Endothelial cell of umbilical vein (primary cell): ENCODE measurements at regions not wholly inside any gene's neighbourhood (a gene's known extent, or its start where the extent isn't known, plus 50 kb on each side); places are given as distances from the start of the nearest gene placed in this dataset.

ENCODE experiments used
- CTCF ChIP-seq, 2 donors: IDR thresholded peaks; 1 replicate in 1 of 2; 2 replicates in 1 of 2; pipeline ENCODE4 v1.5.1; 2011; ENCODE audit warnings: low read length in 2 of 2, mild to moderate bottlenecking in 2 of 2, moderate library complexity in 2 of 2, control low read depth in 1 of 2, inconsistent platforms in 1 of 2, low read depth in 1 of 2; ENCODE audit not compliant: insufficient read depth in 1 of 2; ENCODE audit errors: extremely low read depth in 1 of 2
- EZH2 ChIP-seq: IDR thresholded peaks from 2 replicates; pipeline ENCODE4 v1.6.1; 2012; ENCODE audit warnings: borderline replicate concordance, low read depth, mild to moderate bottlenecking, moderate library complexity, low read length, inconsistent platforms; ENCODE audit not compliant: severe bottlenecking
- FOS ChIP-seq: IDR thresholded peaks from 2 replicates; pipeline ENCODE4 v1.6.1; 2011; ENCODE audit warnings: mild to moderate bottlenecking, low read length, moderate library complexity, borderline replicate concordance; ENCODE audit not compliant: insufficient read depth
- GATA2 ChIP-seq: IDR thresholded peaks from 2 replicates; pipeline ENCODE4 v1.7.0; 2011; ENCODE audit warnings: low read depth, mild to moderate bottlenecking, moderate library complexity, mixed read lengths, low read length; ENCODE audit not compliant: insufficient read length, insufficient read depth
- JUN ChIP-seq: IDR thresholded peaks from 2 replicates; pipeline ENCODE4 v1.6.1; 2011; ENCODE audit warnings: borderline replicate concordance, low read depth; ENCODE audit not compliant: insufficient read length, insufficient read depth
- MYC ChIP-seq: IDR thresholded peaks from one replicate; pipeline ENCODE4 v1.6.1; 2011; ENCODE audit warnings: mild to moderate bottlenecking, low read depth, low read length
- POLR2A ChIP-seq: IDR thresholded peaks from 2 replicates; pipeline ENCODE4 v1.6.1; 2012; ENCODE audit warnings: low read depth, mild to moderate bottlenecking, control low read depth, low read length
- POLR2AphosphoS5 ChIP-seq: IDR thresholded peaks from 2 replicates; pipeline ENCODE4 v1.6.1; 2012; ENCODE audit warnings: low read depth, mild to moderate bottlenecking, control low read depth, low read length, moderate library complexity; ENCODE audit not compliant: insufficient read depth
- TF ChIP-seq, protein P1 (sequence below): IDR thresholded peaks from 2 replicates; pipeline ENCODE4 v1.6.1; 2011; ENCODE audit not compliant: insufficient read depth, insufficient read length

DNA sequence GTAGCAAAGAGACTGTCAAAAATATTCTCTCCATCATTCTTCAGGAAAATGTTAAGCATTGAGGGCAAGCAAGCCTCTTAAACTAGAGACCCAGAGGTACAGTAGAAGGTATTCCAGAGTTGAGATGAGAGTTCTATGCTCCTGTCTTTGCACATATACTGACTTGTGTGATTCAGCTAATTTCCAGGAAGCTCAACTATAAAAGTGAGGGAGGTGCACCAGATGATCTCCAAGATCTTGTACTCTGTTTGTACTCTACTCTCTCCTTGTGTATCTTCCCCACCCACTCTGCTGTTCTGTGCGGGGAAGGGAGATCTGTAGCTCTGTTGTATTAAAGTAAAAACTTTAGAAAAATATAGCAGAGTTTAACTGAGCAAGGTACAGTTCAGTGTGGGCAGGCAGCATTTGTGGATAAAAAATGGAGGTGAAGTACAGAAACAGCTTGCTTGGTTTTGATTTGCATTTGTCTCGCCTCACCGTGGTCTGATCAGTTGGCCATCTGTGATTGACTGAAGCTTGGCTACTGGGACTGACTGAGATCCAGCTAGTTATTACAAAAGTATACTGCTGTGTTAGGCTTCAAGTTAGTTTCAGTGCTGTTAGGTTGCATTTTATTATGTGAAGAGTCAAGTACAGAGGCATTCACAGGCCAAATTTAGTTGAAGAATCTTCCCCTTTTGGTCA is 463.1 kb upstream of the GOLIM4 start:
- TF ChIP-seq CTCF (IDR thresholded peaks at IDR 0.05; ENCODE audit: extremely low read depth in 1 of 2, insufficient read depth in 1 of 2, low read depth in 1 of 2, low read length in 2 of 2) = no peak
- TF ChIP-seq, protein P1, sequence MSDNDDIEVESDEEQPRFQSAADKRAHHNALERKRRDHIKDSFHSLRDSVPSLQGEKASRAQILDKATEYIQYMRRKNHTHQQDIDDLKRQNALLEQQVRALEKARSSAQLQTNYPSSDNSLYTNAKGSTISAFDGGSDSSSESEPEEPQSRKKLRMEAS = no peak
- TF ChIP-seq POLR2A = no peak
- TF ChIP-seq POLR2AphosphoS5 = no peak
- TF ChIP-seq EZH2 = no peak
- TF ChIP-seq MYC = no peak
- no peak for TF ChIP-seq GATA2
- no peak for TF ChIP-seq JUN
- TF ChIP-seq FOS = no peak
